SKM-1 treated with dmso at 0.1 percent for 144 hours (cell line): ENCODE measurements at regions not wholly inside any gene's neighbourhood (a gene's known extent, or its start where the extent isn't known, plus 50 kb on each side); places are given as distances from the start of the nearest gene placed in this dataset.

Experiments used
- DNase-seq: peaks from one replicate; lab custom pipeline; 2025; ENCODE audit not compliant: unreplicated experiment; lab: John Stamatoyannopoulos, UW

GRCh38 chr12:29990971-29991370, 207.2 kb upstream of the TMTC1 start:
- DNase-seq = no peak

- no peak for DNase-seq
Measured at GRCh38 chr12:29983851-29984250, 200.1 kb upstream of the TMTC1 start.

GRCh38 chr12:29980304-29980703, 196.6 kb upstream of the TMTC1 start:
- no peak for DNase-seq

GRCh38 chr12:29971446-29971845, 187.7 kb upstream of the TMTC1 start:
- no peak for DNase-seq

- DNase-seq = no peak
Measured at GRCh38 chr12:29970501-29970900, 186.8 kb upstream of the TMTC1 start.

GRCh38 chr12:29962276-29963035, 178.7 kb upstream of the TMTC1 start:
- no peak for DNase-seq

- no peak for DNase-seq
Measured at GRCh38 chr12:29961231-29961630, 177.5 kb upstream of the TMTC1 start.

GRCh38 chr12:29960122-29960521, 176.4 kb upstream of the TMTC1 start:
- DNase-seq = no peak

GRCh38 chr12:29957835-29958234, 174.1 kb upstream of the TMTC1 start:
- no peak for DNase-seq

- DNase-seq = no peak
Measured at GRCh38 chr12:29945904-29946303, 162.2 kb upstream of the TMTC1 start.

GRCh38 chr12:29944269-29945000, 160.7 kb upstream of the TMTC1 start:
- DNase-seq = no peak

GRCh38 chr12:29943683-29944082, 159.9 kb upstream of the TMTC1 start:
- DNase-seq = no peak

- DNase-seq = no peak
Measured at GRCh38 chr12:29940811-29941210, 157.1 kb upstream of the TMTC1 start.

- no peak for DNase-seq
Measured at GRCh38 chr12:29930503-29930902, 146.8 kb upstream of the TMTC1 start.

- DNase-seq = no peak
Measured at GRCh38 chr12:29929295-29929694, 145.6 kb upstream of the TMTC1 start.

GRCh38 chr12:29921307-29921706, 137.6 kb upstream of the TMTC1 start:
- DNase-seq = no peak

- no peak for DNase-seq
Measured at GRCh38 chr12:29908157-29908556, 124.4 kb upstream of the TMTC1 start.

GRCh38 chr12:29907461-29907860, 123.7 kb upstream of the TMTC1 start:
- no peak for DNase-seq

GRCh38 chr12:29902043-29902442, 118.3 kb upstream of the TMTC1 start:
- DNase-seq = no peak

- DNase-seq = no peak
Measured at GRCh38 chr12:29901585-29901984, 117.8 kb upstream of the TMTC1 start.

- DNase-seq = no peak
Measured at GRCh38 chr12:29899212-29899931, 115.6 kb upstream of the TMTC1 start.

- no peak for DNase-seq
Measured at GRCh38 chr12:29895966-29896365, 112.2 kb upstream of the TMTC1 start.
